A673 (cell line): ENCODE measurements at regions not wholly inside any gene's neighbourhood (a gene's known extent, or its start where the extent isn't known, plus 50 kb on each side); places are given as distances from the start of the nearest gene placed in this dataset.

Source experiments
- BruUV-seq: library from RNA; stranded (reverse); fragments of 400-500 nt; replicated peaks from 2 replicates; lab custom pipeline; 2021; lab: Mats Ljungman, UMichigan
- CTCF ChIA-PET: fragments of 300-600 bp; sonication (Branson Sonifier 250); formaldehyde crosslinking; loops from one replicate; lab custom pipeline; 2022; ENCODE audit warnings: antibody characterized with exemption; lab: Charles Lee
- POLR2A ChIA-PET: fragments of 300-600 bp; sonication (Branson Sonifier 250); formaldehyde crosslinking; loops from one replicate; lab custom pipeline; 2022; ENCODE audit warnings: antibody characterized with exemption; ENCODE audit not compliant: low non-redundant PET; lab: Charles Lee
- DNase-seq: peaks from one replicate; pipeline ENCODE4 v3.0.0-alpha.2; 2015; ENCODE audit warnings: low spot score
- H3K27ac ChIP-seq: fragments of 200-600 bp; sonication (generic); 2 replicates; pipeline ENCODE4 v1.5.1; 2016; ENCODE audit warnings: mixed run types, low read depth, mild to moderate bottlenecking, mixed read lengths, antibody characterized with exemption, low read length; ENCODE audit not compliant: poor library complexity, severe bottlenecking
- H3K27me3 ChIP-seq: fragments of 200-600 bp; sonication (generic); replicated peaks from 2 replicates; pipeline ENCODE4 v1.6.1; 2017; ENCODE audit warnings: mixed run types, low read depth, mild to moderate bottlenecking, mixed read lengths, antibody characterized with exemption, low read length; ENCODE audit not compliant: insufficient read depth, poor library complexity
- H3K36me3 ChIP-seq: fragments of 200-600 bp; sonication (generic); 2 replicates; pipeline ENCODE4 v1.6.1; 2016; ENCODE audit warnings: mixed run types, mild to moderate bottlenecking, mixed read lengths, antibody characterized with exemption, low read length; ENCODE audit not compliant: insufficient read depth, poor library complexity, severe bottlenecking
- H3K4me1 ChIP-seq: fragments of 200-600 bp; sonication (generic); 2 replicates; pipeline ENCODE4 v1.6.1; 2017; ENCODE audit warnings: mixed run types, mild to moderate bottlenecking, mixed read lengths, antibody characterized with exemption, low read length; ENCODE audit not compliant: insufficient read depth, poor library complexity, severe bottlenecking
- H3K4me3 ChIP-seq: fragments of 200-600 bp; sonication (generic); 2 replicates; pipeline ENCODE4 v1.5.1; 2016; ENCODE audit warnings: low read depth, mixed run types, mild to moderate bottlenecking, mixed read lengths, low read length; ENCODE audit not compliant: poor library complexity, severe bottlenecking
- H3K9me3 ChIP-seq: fragments of 200-600 bp; sonication (generic); 2 replicates; pipeline ENCODE4 v1.6.1; 2016; ENCODE audit warnings: mixed run types, low read depth, mild to moderate bottlenecking, mixed read lengths, antibody characterized with exemption, low read length; ENCODE audit not compliant: poor library complexity, severe bottlenecking
- CTCF ChIP-seq: fragments of 300-800, 200-600 bp; sonication (generic); conservative IDR thresholded peaks from 2 replicates; pipeline ENCODE4 v1.5.1; 2017; ENCODE audit warnings: low read depth, mild to moderate bottlenecking, antibody characterized with exemption, low read length, moderate library complexity, mixed read lengths
- EZH2 ChIP-seq: fragments of 200-600 bp; sonication (generic); IDR thresholded peaks from 2 replicates; pipeline ENCODE4 v1.6.1; 2017; ENCODE audit warnings: borderline replicate concordance, low read depth, mild to moderate bottlenecking, mixed read lengths, antibody characterized with exemption, low read length; ENCODE audit not compliant: poor library complexity, severe bottlenecking
- intact Hi-C: fragments of 100-400 bp; cut with micrococcal nuclease; formaldehyde crosslinking; loops from one replicate; pipeline ENCODE4 v1.10.0; 2022; ENCODE audit not compliant: unreplicated experiment

- Histone ChIP-seq H3K9me3 (no peaks in the 10 kb centered on the region), H3K27ac (no peak overlapping the region), H3K27me3 (no peaks in the 10 kb centered on the region), H3K4me1 (no peaks in the 10 kb centered on the region), H3K36me3 (no peaks in the 10 kb centered on the region), H3K4me3 (no peak overlapping the region)
- TF ChIP-seq CTCF: no peak
- DNase-seq: no peak
- CTCF ChIA-PET: no interaction called here
- POLR2A ChIA-PET: no interaction called here
- intact Hi-C loops: no loop called here
- BruUV-seq: no TSS peak
Measured at GRCh38 chr4:138790706-138791340, 224.8 kb upstream of the NOCT start.

- no peaks in the 10 kb centered on the region for H3K27me3 ChIP-seq
- H3K9me3 ChIP-seq: no peaks in the 10 kb centered on the region
- no peak overlapping the region for H3K4me3 ChIP-seq
- no peak for DNase-seq
- no peak overlapping the region for H3K27ac ChIP-seq
- H3K4me1 ChIP-seq: no peaks in the 10 kb centered on the region
- intact Hi-C loops: no loop called here
- no TSS peak for BruUV-seq
- H3K36me3 ChIP-seq: no peaks in the 10 kb centered on the region
- CTCF ChIA-PET: no interaction called here
- POLR2A ChIA-PET: no interaction called here
- TF ChIP-seq EZH2 (no peak), CTCF (no peak)
Measured at GRCh38 chr4:138789796-138790195, 225.8 kb upstream of the NOCT start.

- no TSS peak for BruUV-seq
- CTCF ChIA-PET: no interaction called here
- no peak overlapping the region for H3K4me3 ChIP-seq
- H3K27me3 ChIP-seq: no peaks in the 10 kb centered on the region
- no peaks in the 10 kb centered on the region for H3K4me1 ChIP-seq
- no peak overlapping the region for H3K27ac ChIP-seq
- intact Hi-C loops: no loop called here
- POLR2A ChIA-PET: no interaction called here
- no peaks in the 10 kb centered on the region for H3K9me3 ChIP-seq
- H3K36me3 ChIP-seq: no peaks in the 10 kb centered on the region
- TF ChIP-seq CTCF (no peak), EZH2 (no peak)
- no peak for DNase-seq
Measured at GRCh38 chr4:138788857-138789256, 226.7 kb upstream of the NOCT start.
